Cardiac fibroblast (primary cell): ENCODE measurements at regions not wholly inside any gene's neighbourhood (a gene's known extent, or its start where the extent isn't known, plus 50 kb on each side); places are given as distances from the start of the nearest gene placed in this dataset.
"Not testable (repeated sequence)": the region's sequence is repeated elsewhere in the genome, so short reads cannot be mapped to it uniquely, and the experiment has no call there.

ENCODE experiments used
- DNase-seq, 2 donors: peaks; one replicate each; pipeline versions ENCODE4 v3.0.0 to v3.0.0-alpha.2; 2010; ENCODE audit warnings: low read depth in 2 of 2
- H3K4me3 ChIP-seq, 2 donors: replicated peaks in 1 of 2; 1 replicate in 1 of 2; 2 replicates in 1 of 2; pipeline ENCODE4 v1.5.1; 2011; ENCODE audit warnings: low read depth in 2 of 2, low read length in 2 of 2, mild to moderate bottlenecking in 2 of 2, moderate library complexity in 1 of 2
- TF ChIP-seq, protein P1 (sequence below): IDR thresholded peaks from one replicate; pipeline ENCODE4 v1.5.1; 2011; ENCODE audit warnings: low read depth, mild to moderate bottlenecking, low read length, inconsistent platforms

DNA sequence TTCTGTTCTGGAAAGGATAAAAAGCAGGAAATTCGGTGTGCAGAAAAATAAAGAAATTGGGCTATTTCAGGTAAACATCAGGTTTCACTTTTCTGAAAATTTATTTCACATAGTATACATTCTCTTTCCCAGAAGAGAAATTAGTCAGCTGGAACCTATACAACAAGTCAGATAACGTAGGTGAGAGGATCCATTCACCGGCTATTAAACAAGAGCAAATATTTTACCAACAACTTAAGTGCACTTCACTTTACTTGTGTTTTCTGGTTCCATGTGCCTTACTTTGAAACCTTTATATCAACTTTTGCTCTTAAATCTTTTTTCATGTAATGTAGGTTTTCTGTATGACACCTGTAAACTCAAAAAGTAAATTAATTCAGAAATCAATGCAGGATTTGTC lies 839.7 kb downstream of the CDH11 start:
- H3K4me3 ChIP-seq = no peak overlapping the region
- no peak for DNase-seq
- TF ChIP-seq, protein P1, sequence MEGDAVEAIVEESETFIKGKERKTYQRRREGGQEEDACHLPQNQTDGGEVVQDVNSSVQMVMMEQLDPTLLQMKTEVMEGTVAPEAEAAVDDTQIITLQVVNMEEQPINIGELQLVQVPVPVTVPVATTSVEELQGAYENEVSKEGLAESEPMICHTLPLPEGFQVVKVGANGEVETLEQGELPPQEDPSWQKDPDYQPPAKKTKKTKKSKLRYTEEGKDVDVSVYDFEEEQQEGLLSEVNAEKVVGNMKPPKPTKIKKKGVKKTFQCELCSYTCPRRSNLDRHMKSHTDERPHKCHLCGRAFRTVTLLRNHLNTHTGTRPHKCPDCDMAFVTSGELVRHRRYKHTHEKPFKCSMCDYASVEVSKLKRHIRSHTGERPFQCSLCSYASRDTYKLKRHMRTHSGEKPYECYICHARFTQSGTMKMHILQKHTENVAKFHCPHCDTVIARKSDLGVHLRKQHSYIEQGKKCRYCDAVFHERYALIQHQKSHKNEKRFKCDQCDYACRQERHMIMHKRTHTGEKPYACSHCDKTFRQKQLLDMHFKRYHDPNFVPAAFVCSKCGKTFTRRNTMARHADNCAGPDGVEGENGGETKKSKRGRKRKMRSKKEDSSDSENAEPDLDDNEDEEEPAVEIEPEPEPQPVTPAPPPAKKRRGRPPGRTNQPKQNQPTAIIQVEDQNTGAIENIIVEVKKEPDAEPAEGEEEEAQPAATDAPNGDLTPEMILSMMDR = no peak

DNA sequence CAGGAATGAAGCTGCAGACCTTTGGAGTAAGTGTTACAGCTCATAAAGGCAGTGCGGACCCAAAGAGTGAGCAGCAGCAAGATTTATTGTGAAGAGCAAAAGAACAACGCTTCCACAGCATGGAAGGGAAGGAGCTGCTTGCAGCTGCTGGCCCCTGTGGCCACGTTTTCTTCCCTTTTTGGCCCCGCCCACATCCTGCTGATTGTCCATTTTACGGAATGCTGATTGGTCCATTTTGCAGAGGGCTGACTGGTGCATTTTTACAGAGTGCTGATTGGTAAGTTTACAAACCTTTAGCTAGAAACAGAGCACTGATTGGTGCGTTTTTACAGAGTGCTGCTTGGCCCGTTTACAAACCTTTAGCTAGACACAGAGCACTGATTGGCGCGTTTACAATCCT lies 841.5 kb downstream of the CDH11 start:
- TF ChIP-seq, protein P1 = no peak
- no peak for DNase-seq
- H3K4me3 ChIP-seq = no peak overlapping the region

DNA sequence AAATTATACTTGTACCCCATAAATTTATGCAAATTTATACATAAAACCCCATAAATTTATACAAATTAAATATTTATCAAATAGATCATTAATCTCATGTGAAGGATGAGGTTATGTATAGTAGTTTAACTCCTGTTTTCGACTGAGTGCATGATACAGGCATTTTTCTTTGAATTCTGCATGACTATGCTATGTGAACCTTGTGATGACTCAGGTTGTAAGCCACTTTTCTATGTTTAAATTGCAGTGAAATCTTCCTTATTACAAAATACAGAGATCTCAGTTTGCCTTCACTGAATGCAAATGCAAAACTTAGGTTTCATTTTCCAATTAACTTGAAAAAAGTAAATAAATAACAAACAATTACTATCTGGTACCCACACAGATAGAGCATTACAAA lies 843.7 kb downstream of the CDH11 start:
- TF ChIP-seq, protein P1 = no peak
- H3K4me3 ChIP-seq = no peak overlapping the region
- peak in 1 of 2 donors; percentile 57 for DNase-seq

DNA sequence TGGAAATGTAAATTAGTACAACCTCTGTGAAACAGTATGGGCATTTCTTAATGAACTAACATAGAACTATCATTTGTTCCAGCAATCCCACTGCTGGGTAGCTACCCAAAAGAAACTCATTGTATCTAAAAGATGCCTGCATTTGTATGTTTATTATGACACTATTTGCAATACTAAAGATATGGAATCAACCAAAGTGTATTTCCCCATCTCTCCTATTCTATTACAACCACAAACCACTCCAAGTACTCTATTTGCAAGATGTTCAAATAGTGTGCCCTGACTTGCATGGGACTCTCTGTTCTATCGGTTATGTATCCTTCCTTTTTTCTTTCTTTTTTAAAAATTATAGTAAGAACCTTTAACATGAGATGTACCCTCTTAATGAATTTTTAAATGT lies 845.2 kb downstream of the CDH11 start:
- DNase-seq = no peak
- no peak overlapping the region for H3K4me3 ChIP-seq
- TF ChIP-seq, protein P1 = no peak

DNA sequence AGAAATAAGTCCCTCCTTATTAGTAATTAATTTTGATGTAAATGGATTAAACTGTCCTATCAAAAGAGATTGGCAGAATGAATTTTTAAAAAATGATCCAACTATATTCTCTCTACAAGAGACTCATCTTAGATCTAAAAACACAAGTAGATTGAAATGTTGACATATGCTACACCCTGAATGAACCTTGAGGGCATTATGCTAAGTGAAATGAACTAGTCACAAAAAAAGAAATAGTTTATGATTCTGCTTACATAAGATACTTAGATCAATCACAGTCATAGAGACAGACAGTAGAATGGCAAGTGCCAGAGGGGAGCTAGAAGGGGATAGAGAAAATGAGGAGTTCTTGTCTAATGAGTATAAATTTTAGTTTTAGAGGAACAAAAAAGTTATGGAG lies 849.8 kb downstream of the CDH11 start:
- no peak for DNase-seq
- TF ChIP-seq, protein P1 = no peak
- no peak overlapping the region for H3K4me3 ChIP-seq

DNA sequence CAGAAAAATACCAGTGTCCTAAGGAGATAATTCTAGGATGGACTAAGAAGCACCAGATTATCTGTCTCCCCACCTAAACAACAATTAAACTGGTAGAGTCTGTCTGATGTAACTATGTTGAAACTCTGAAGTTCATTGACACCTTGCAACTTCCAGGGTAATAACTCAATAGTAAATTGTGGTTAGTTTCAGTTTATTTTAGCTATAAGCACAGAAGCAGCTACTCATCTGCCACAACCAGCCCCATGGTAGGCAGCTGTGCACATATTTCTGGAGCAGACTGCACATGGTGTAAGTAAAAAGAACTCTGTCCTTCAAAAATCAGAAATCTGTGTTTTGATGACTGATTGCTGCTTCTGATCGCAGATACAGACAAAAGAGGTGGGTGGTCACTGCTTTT lies 852.1 kb downstream of the CDH11 start:
- TF ChIP-seq, protein P1 = no peak
- no peak for DNase-seq
- H3K4me3 ChIP-seq = no peak overlapping the region

DNA sequence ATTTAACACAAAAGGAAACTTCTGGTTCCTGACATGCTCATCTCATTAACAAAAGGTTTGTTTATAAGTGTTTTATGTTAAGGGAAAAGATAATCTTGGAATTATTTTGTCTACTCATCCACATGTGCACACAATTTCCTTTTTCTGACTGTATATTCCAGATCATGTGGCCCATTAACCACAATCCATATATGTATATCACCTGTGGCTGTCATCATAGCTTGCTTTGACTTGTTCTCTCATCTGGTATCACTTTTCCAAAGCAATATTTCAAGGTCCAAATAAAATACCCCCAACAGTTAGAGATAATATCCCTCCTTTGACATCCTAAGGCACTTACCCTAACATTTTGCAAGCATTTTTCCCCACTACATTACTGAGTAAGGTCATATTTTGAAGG lies 856.1 kb downstream of the CDH11 start:
- H3K4me3 ChIP-seq = no peak overlapping the region
- TF ChIP-seq, protein P1 = no peak
- DNase-seq = no peak

DNA sequence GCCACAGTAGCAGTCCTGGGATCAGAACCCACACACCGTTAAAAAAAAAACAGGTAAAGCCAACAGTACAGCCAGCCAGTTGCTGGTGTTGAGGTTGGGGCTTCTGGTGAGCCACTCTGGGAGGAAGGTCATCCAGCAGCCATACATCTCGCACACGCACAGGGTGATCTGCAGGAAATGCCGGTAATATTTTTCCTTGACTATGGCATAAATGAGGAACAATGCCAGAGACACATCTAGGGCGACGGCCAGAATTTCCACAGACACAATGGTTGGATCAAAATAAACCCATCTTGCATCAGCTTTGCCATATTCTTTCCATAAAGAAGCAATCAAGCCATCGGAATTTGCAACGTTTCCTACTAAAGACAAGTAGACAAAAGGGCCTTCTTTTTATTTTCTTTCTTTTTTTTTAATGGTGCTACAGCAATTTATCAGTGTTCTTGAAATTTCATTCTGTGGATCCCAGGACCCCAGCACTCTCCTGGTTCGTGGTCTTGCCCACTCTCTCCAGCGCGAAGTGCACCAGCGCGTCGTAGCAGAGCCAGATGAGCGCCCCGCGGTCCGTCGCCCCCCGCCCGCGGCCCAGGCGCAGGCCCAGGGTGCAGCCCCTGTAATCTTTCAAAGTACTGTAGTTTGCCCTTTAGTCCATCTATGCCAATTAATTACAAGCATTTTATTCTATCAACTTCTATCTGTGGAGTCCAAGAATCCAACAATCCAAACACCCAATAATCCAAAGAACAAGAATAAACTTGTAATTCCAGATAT lies 861.0 kb downstream of the CDH11 start:
- not testable (repeated sequence) for DNase-seq, H3K4me3 ChIP-seq
